HPDE6-E6E7 (cell line): ENCODE measurements at regions not wholly inside any gene's neighbourhood (a gene's known extent, or its start where the extent isn't known, plus 50 kb on each side); places are given as distances from the start of the nearest gene placed in this dataset.
"Not testable (repeated sequence)": the region's sequence is repeated elsewhere in the genome, so short reads cannot be mapped to it uniquely, and the experiment has no call there.

Experiments
- DNase-seq: peaks from one replicate; pipeline ENCODE4 v3.0.0; 2011; ENCODE audit warnings: missing footprints; ENCODE audit errors: extremely low spot score

- no peak for DNase-seq
These were observed 51.3 kb upstream of the BOD1 start for GRCh38 chr5:173667702-173668101.

- no peak for DNase-seq
These were observed 51.9 kb upstream of the BOD1 start for GRCh38 chr5:173668245-173668800.

- DNase-seq = no peak
These were observed 52.5 kb upstream of the BOD1 start for GRCh38 chr5:173668910-173669309.

GRCh38 chr5:173669483-173669882 lies 53.0 kb upstream of the BOD1 start:
- DNase-seq = no peak

GRCh38 chr5:173670130-173670651 lies 53.7 kb upstream of the BOD1 start:
- no peak for DNase-seq

GRCh38 chr5:173670791-173671120 lies 54.3 kb upstream of the BOD1 start:
- no peak for DNase-seq

- DNase-seq = no peak
These were observed 54.9 kb upstream of the BOD1 start for GRCh38 chr5:173671121-173671949.

GRCh38 chr5:173672166-173672565 lies 55.7 kb upstream of the BOD1 start:
- no peak for DNase-seq

- DNase-seq = no peak
These were observed 56.4 kb upstream of the BOD1 start for GRCh38 chr5:173672891-173673290.

- DNase-seq = no peak
These were observed 57.0 kb upstream of the BOD1 start for GRCh38 chr5:173673295-173674101.

- no peak for DNase-seq
These were observed 59.0 kb upstream of the BOD1 start for GRCh38 chr5:173675287-173675996.

GRCh38 chr5:173676375-173676774 lies 59.9 kb upstream of the BOD1 start:
- DNase-seq = no peak

GRCh38 chr5:173677125-173677672 lies 60.7 kb upstream of the BOD1 start:
- no peak for DNase-seq

GRCh38 chr5:173679909-173680630 lies 63.6 kb upstream of the BOD1 start:
- DNase-seq = no peak

- DNase-seq = no peak
These were observed 64.3 kb upstream of the BOD1 start for GRCh38 chr5:173680660-173681242.

GRCh38 chr5:173682313-173682712 lies 65.9 kb upstream of the BOD1 start:
- DNase-seq = no peak

GRCh38 chr5:173684535-173684934 lies 68.1 kb upstream of the BOD1 start:
- DNase-seq = not testable (repeated sequence)

- DNase-seq = no peak
These were observed 70.5 kb upstream of the BOD1 start for GRCh38 chr5:173686950-173687349.

- no peak for DNase-seq
These were observed 72.3 kb upstream of the BOD1 start for GRCh38 chr5:173688703-173689102.

- DNase-seq = no peak
These were observed 72.8 kb upstream of the BOD1 start for GRCh38 chr5:173689171-173689736.
